HL-60 (cell line): ENCODE measurements at regions not wholly inside any gene's neighbourhood (a gene's known extent, or its start where the extent isn't known, plus 50 kb on each side); places are given as distances from the start of the nearest gene placed in this dataset.

Experiments
- DNase-seq, 2 experiments: peaks; one replicate each; pipeline ENCODE4 v3.0.0-alpha.2; 2010 to 2020; ENCODE audit warnings: low read depth in 1 of 2, low spot score in 1 of 2
- H3K27ac ChIP-seq: fragments of 250-450 bp; sonication (Bioruptor Pico); replicated peaks from 2 replicates; pipeline ENCODE4 v1.5.1; 2020; ENCODE audit warnings: mild to moderate bottlenecking, moderate library complexity
- H3K27me3 ChIP-seq: fragments of 250-450 bp; sonication (Bioruptor Pico); 2 replicates; pipeline ENCODE4 v1.5.1; 2021; ENCODE audit warnings: mild to moderate bottlenecking, moderate library complexity; ENCODE audit not compliant: insufficient read depth, poor library complexity, severe bottlenecking
- H3K4me3 ChIP-seq: replicated peaks from 2 replicates; pipeline ENCODE4 v1.5.1; 2011; ENCODE audit warnings: mild to moderate bottlenecking, control low read depth, low read length; ENCODE audit not compliant: insufficient read depth
- GABPA ChIP-seq: IDR thresholded peaks from 2 replicates; pipeline ENCODE4 v1.6.1; 2012; ENCODE audit warnings: low read depth
- POLR2AphosphoS5 ChIP-seq: IDR thresholded peaks from 2 replicates; pipeline ENCODE4 v1.6.1; 2012; ENCODE audit warnings: low read depth
- SPI1 ChIP-seq: IDR thresholded peaks from 2 replicates; pipeline ENCODE4 v1.6.1; 2012; ENCODE audit warnings: low read depth, mild to moderate bottlenecking, borderline replicate concordance
- TF ChIP-seq, protein P1 (sequence below): IDR thresholded peaks from 2 replicates; pipeline ENCODE4 v1.6.1; 2012; ENCODE audit warnings: low read depth; ENCODE audit not compliant: insufficient replicate concordance
- TF ChIP-seq, protein P2 (sequence below): IDR thresholded peaks from one replicate; pipeline ENCODE4 v1.5.1; 2011; ENCODE audit warnings: low read length, control low read depth, inconsistent platforms; ENCODE audit not compliant: insufficient read depth

DNA sequence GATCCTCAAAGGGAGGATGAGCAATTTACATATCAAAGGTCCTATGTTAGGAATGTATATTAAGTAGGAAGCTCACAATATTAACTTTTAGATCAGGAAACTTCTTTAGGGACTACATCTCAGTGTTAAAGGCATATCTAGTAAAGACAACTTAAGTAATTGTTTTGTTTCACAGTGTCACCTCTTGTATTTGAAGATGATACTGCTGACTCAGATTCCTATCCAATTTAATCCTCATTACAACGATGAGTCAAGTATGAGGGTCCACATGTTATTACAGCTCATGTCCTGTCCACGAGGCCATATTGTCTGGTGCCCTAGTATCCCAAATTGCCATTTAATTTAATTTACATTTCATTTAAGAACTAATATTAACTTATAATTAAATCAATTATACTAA, 523.9 kb downstream of the CCDC85A start:
- no peak for DNase-seq
- TF ChIP-seq, protein P1, sequence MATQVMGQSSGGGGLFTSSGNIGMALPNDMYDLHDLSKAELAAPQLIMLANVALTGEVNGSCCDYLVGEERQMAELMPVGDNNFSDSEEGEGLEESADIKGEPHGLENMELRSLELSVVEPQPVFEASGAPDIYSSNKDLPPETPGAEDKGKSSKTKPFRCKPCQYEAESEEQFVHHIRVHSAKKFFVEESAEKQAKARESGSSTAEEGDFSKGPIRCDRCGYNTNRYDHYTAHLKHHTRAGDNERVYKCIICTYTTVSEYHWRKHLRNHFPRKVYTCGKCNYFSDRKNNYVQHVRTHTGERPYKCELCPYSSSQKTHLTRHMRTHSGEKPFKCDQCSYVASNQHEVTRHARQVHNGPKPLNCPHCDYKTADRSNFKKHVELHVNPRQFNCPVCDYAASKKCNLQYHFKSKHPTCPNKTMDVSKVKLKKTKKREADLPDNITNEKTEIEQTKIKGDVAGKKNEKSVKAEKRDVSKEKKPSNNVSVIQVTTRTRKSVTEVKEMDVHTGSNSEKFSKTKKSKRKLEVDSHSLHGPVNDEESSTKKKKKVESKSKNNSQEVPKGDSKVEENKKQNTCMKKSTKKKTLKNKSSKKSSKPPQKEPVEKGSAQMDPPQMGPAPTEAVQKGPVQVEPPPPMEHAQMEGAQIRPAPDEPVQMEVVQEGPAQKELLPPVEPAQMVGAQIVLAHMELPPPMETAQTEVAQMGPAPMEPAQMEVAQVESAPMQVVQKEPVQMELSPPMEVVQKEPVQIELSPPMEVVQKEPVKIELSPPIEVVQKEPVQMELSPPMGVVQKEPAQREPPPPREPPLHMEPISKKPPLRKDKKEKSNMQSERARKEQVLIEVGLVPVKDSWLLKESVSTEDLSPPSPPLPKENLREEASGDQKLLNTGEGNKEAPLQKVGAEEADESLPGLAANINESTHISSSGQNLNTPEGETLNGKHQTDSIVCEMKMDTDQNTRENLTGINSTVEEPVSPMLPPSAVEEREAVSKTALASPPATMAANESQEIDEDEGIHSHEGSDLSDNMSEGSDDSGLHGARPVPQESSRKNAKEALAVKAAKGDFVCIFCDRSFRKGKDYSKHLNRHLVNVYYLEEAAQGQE: no peak
- TF ChIP-seq SPI1 (no peak), GABPA (no peak), POLR2AphosphoS5 (no peak)
- TF ChIP-seq, protein P2, sequence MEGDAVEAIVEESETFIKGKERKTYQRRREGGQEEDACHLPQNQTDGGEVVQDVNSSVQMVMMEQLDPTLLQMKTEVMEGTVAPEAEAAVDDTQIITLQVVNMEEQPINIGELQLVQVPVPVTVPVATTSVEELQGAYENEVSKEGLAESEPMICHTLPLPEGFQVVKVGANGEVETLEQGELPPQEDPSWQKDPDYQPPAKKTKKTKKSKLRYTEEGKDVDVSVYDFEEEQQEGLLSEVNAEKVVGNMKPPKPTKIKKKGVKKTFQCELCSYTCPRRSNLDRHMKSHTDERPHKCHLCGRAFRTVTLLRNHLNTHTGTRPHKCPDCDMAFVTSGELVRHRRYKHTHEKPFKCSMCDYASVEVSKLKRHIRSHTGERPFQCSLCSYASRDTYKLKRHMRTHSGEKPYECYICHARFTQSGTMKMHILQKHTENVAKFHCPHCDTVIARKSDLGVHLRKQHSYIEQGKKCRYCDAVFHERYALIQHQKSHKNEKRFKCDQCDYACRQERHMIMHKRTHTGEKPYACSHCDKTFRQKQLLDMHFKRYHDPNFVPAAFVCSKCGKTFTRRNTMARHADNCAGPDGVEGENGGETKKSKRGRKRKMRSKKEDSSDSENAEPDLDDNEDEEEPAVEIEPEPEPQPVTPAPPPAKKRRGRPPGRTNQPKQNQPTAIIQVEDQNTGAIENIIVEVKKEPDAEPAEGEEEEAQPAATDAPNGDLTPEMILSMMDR: no peak
- H3K27me3 ChIP-seq: no peaks in the 10 kb centered on the region
- no peak overlapping the region for H3K4me3 ChIP-seq
- H3K27ac ChIP-seq: no peak overlapping the region

DNA sequence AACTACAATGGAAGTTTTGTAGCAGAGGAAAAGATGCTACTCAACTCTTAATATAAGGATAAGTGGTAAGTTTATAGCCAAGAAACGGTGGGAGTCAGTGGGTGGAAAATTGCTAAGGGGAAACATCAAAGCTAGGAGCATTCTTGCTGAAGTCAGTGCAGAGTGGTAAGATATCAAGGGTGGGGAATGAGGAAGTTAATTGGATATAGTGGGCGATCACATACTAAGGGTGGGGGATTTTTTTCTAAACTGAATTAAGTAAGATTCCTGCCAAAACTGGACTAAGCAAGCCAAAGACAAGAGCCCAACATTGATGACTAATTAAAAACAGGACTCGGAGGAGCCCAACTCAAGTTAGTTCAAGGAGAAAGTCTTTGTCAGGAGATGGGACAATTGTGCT, 525.4 kb downstream of the CCDC85A start:
- Histone ChIP-seq H3K4me3 (no peak overlapping the region), H3K27ac (no peak overlapping the region), H3K27me3 (no peaks in the 10 kb centered on the region)
- DNase-seq: no peak
- TF ChIP-seq SPI1: no peak
- TF ChIP-seq, protein P1: no peak
- no peak for TF ChIP-seq POLR2AphosphoS5
- TF ChIP-seq GABPA: no peak
- TF ChIP-seq, protein P2: no peak

DNA sequence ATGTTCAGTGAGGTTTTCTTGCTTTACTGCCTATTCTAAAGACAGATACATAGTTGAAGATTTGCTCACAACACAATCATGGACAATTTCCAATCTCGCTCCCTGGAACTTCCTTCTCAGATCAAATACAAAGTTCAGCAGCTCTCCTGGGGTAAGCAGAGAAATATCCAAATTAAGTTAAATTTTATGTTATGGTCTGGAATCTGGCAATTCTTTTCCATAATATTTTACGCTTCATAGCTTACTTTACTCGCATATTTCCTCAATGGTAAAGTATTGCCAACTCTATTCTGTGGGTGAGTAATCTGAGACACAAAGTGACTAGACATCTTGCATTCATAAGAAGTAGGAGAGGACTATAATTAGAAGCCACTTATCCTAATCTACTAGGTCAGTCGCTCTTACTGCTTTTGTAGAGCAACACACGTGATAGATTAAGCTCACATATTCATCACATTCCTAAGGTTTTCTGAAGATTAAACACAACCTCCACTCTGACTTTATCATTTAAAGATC, 529.4 kb downstream of the CCDC85A start:
- TF ChIP-seq, protein P2: no peak
- TF ChIP-seq, protein P1: no peak
- TF ChIP-seq POLR2AphosphoS5 (no peak), GABPA (no peak), SPI1 (no peak)

More for the DNA sequence above, 529.4 kb downstream of the CCDC85A start:
- Histone ChIP-seq H3K4me3 (no peak overlapping the region), H3K27me3 (no peaks in the 10 kb centered on the region), H3K27ac (no peak overlapping the region)
- DNase-seq: no peak
